Heart left ventricle (tissue), 16 donors: ENCODE measurements at regions not wholly inside any gene's neighbourhood (a gene's known extent, or its start where the extent isn't known, plus 50 kb on each side); places are given as distances from the start of the nearest gene placed in this dataset.
"Not testable (repeated sequence)": the region's sequence is repeated elsewhere in the genome, so short reads cannot be mapped to it uniquely, and the experiment has no call there.

Experiments
- ATAC-seq, 4 donors: fragments of 200-7000 bp; cut with Tn5 transposase; one replicate each; pipeline ENCODE4 v1.9.1; 2020 to 2022; ENCODE audit warnings: moderate library complexity in 4 of 4, mild to moderate bottlenecking in 3 of 4, moderate number of reproducible peaks in 1 of 4
- DNase-seq, 5 donors: peaks; one replicate each; pipeline ENCODE4 v3.0.0-alpha.2; 2020
- H3K27ac ChIP-seq, 12 donors: fragments of 200-600 bp; sonication (generic) in 4 of 12; one replicate each; pipeline versions ENCODE4 v1.5.0 to v1.8.0; 2016 to 2022; ENCODE audit warnings: mild to moderate bottlenecking in 2 of 12
- H3K27me3 ChIP-seq, 9 donors: fragments of 200-600 bp; sonication (generic) in 2 of 9; one replicate each; pipeline versions ENCODE4 v1.5.1 to v1.8.0; 2016 to 2022; ENCODE audit warnings: mild to moderate bottlenecking in 3 of 9
- H3K36me3 ChIP-seq, 9 donors: fragments of 200-600 bp; sonication (generic) in 2 of 9; one replicate each; pipeline versions ENCODE4 v1.5.0 to v1.8.0; 2018 to 2022; ENCODE audit warnings: mild to moderate bottlenecking in 2 of 9
- H3K4me1 ChIP-seq, 12 donors: fragments of 200-600 bp; sonication (generic) in 4 of 12; one replicate each; pipeline versions ENCODE4 v1.5.0 to v1.8.0; 2016 to 2022; ENCODE audit warnings: mild to moderate bottlenecking in 3 of 12
- H3K4me3 ChIP-seq, 12 donors: fragments of 200-600 bp; sonication (generic) in 4 of 12; one replicate each; pipeline versions ENCODE4 v1.5.0 to v1.8.0; 2017 to 2022; ENCODE audit warnings: mild to moderate bottlenecking in 9 of 12, moderate library complexity in 4 of 12
- H3K9me3 ChIP-seq, 12 donors: fragments of 200-600 bp; sonication (generic) in 4 of 12; one replicate each; pipeline versions ENCODE4 v1.5.0 to v1.8.0; 2016 to 2022; ENCODE audit warnings: mild to moderate bottlenecking in 1 of 12
- CTCF ChIP-seq, 12 donors: fragments of 200-600 bp; sonication (generic) in 4 of 12; IDR thresholded peaks; one replicate each; pipeline versions ENCODE4 v1.5.0 to v1.8.0; 2018 to 2022; ENCODE audit warnings: antibody characterized with exemption in 12 of 12, mild to moderate bottlenecking in 5 of 12
- POLR2A ChIP-seq, 2 donors: fragments of 450-650 bp; IDR thresholded peaks; one replicate each; pipeline ENCODE4 v1.6.1; 2017; ENCODE audit warnings: antibody characterized with exemption in 2 of 2, mild to moderate bottlenecking in 2 of 2, moderate library complexity in 2 of 2
- WGBS, 4 donors: extraction: QIAGEN DNeasy Blood & Tissue Kit in 2 of 4; methylation state at CpG; one replicate each; pipeline versions ENCODE4 v1.1.5 to v1.1.7; 2013 to 2018; 5-methylcytosine and 5-hydroxymethylcytosine counted together
- intact Hi-C, 10 donors: fragments of 100-400 bp; cut with DNase I; formaldehyde crosslinking; loops; one replicate each; pipeline versions ENCODE4 v1.11.1 to v1.14.2; 2022
- donor health status: ischemic (EF 13 %, LVEDD 7.1; RV severe dilation, severe dysfunction).
- donor health status: healthy with polysubstance abuse.
- donor health status: DM: no; HTN: yes; CAD: no.
- donor health status: DM: no; HTN: no; CAD: no.
- donor health status: ischemic (EF 25% LVEDD 6.9; RV normal size, moderate dysfunction).
- donor health status: ischemic (EF 25% LVEDD 5.7; RV mildly dilated, moderate dysfunction).
- donor health status: healthy.
- donor health status: DM: yes; HTN: yes; CAD: no.
- donor health status: ischemic (EF 35%, LVEDD 5.7; RV mildly dilated, moderate dysfunction).
- donor health status: nonischemic (EF 11% LVEDD 7.7; RV severe dilation, severe dysfunction).
- donor health status: DM: yes; HTN: yes; CAD: no.
- donor health status: PGD.
- donor health status: ischemic (EF 29% LVEDD 5.4; RV normal size, mild dysfunction).
- donor health status: nonischemic (EF 23%, LVEDD 6.1; RV moderate dilation, normal function).

DNA sequence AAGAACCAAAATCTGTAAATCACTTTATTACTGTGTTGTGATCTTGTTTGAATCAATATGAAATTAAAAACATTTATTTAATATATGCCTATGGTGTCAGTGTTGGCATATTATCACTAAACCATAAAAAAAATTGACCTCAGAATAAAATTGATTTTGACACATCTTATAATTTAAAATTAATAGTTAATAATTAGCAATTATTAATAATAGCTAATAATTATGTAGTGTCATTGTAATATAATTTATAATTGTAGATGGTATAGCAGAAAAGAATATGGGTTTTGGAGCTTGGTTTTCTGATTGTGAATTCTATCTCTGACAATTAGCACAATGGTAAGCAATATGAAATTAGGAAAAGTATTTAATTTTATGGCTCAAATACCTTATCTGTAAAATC lies 89.4 kb upstream of the CNTNAP2 start:
- no peak overlapping the region for H3K4me3 ChIP-seq
- H3K27me3 ChIP-seq = no peaks in the 10 kb centered on the region
- no peaks in the 10 kb centered on the region for H3K4me1 ChIP-seq
- no peaks in the 10 kb centered on the region for H3K36me3 ChIP-seq
- intact Hi-C loops = no loop called here
- H3K27ac ChIP-seq = no peak overlapping the region
- peaks cover 0 to 15% (median 0%) of the 10 kb centered on the region in 12 donors for H3K9me3 ChIP-seq
- DNase-seq (no peak), ATAC-seq (no peak)
- TF ChIP-seq POLR2A (IDR thresholded peaks at IDR 0.05) (no peak), CTCF (IDR thresholded peaks at IDR 0.05) (no peak)

- ATAC-seq (no peak), DNase-seq (no peak)
- 75 to 78% (median 78%) methylated on average over 5 of the region's 5 CpGs for WGBS, 4 donors
- TF ChIP-seq CTCF (IDR thresholded peaks at IDR 0.05) = no peak
- TF ChIP-seq POLR2A (IDR thresholded peaks at IDR 0.05) = no peak
- peaks cover 0 to 15% (median 0%) of the 10 kb centered on the region in 12 donors for H3K9me3 ChIP-seq
- no peak overlapping the region for H3K27ac ChIP-seq
- H3K27me3 ChIP-seq = no peaks in the 10 kb centered on the region
- intact Hi-C loops = no loop called here
- H3K36me3 ChIP-seq = no peaks in the 10 kb centered on the region
- no peaks in the 10 kb centered on the region for H3K4me1 ChIP-seq
- no peak overlapping the region for H3K4me3 ChIP-seq
Measured at GRCh38 chr7:146022776-146023175, 93.8 kb upstream of the CNTNAP2 start.

GRCh38 chr7:146019041-146020004 lies 97.3 kb upstream of the CNTNAP2 start:
- intact Hi-C loops, H3K9me3 ChIP-seq, H3K4me1 ChIP-seq, DNase-seq, ATAC-seq, H3K4me3 ChIP-seq, H3K27ac ChIP-seq, H3K36me3 ChIP-seq, H3K27me3 ChIP-seq: not testable (repeated sequence)
- 88 to 92% (median 90%) methylated on average over 26 to 33 of the region's 33 CpGs for WGBS, 4 donors

- DNase-seq, H3K4me3 ChIP-seq, intact Hi-C loops, H3K4me1 ChIP-seq, H3K27ac ChIP-seq, ATAC-seq, H3K36me3 ChIP-seq, H3K9me3 ChIP-seq, H3K27me3 ChIP-seq: not testable (repeated sequence)
- WGBS, 4 donors = 78 to 90% (median 84%) methylated on average over 4 to 5 of the region's 5 CpGs
Measured at GRCh38 chr7:146017366-146017765, 99.2 kb upstream of the CNTNAP2 start.

- intact Hi-C loops, H3K27me3 ChIP-seq, H3K27ac ChIP-seq, ATAC-seq, H3K9me3 ChIP-seq, H3K4me1 ChIP-seq, H3K36me3 ChIP-seq, H3K4me3 ChIP-seq, DNase-seq: not testable (repeated sequence)
- WGBS, 4 donors = 88 to 100% (median 90%) methylated on average over 1 to 2 of the region's 2 CpGs
Measured at GRCh38 chr7:146014154-146014553, 102.4 kb upstream of the CNTNAP2 start.

GRCh38 chr7:146008293-146008692 lies 108.3 kb upstream of the CNTNAP2 start:
- TF ChIP-seq CTCF (IDR thresholded peaks at IDR 0.05) (no peak), POLR2A (IDR thresholded peaks at IDR 0.05) (no peak)
- 89 to 91% (median 89%) methylated on average over 8 of the region's 8 CpGs for WGBS, 4 donors

More at GRCh38 chr7:146008293-146008692, 108.3 kb upstream of the CNTNAP2 start:
- H3K4me1 ChIP-seq = no peaks in the 10 kb centered on the region
- no peaks in the 10 kb centered on the region for H3K9me3 ChIP-seq
- no peak overlapping the region for H3K27ac ChIP-seq
- no peak overlapping the region for H3K4me3 ChIP-seq
- no peaks in the 10 kb centered on the region for H3K27me3 ChIP-seq
- intact Hi-C loops = no loop called here
- no peaks in the 10 kb centered on the region for H3K36me3 ChIP-seq
- no peak for ATAC-seq
- no peak for DNase-seq
